Keratinocyte (primary cell): ENCODE measurements at regions not wholly inside any gene's neighbourhood (a gene's known extent, or its start where the extent isn't known, plus 50 kb on each side); places are given as distances from the start of the nearest gene placed in this dataset.

ENCODE experiments used
- DNase-seq: peaks from one replicate; pipeline ENCODE4 v3.0.0-alpha.2; 2011; ENCODE audit warnings: low read depth, missing footprints, low spot score
- FAIRE-seq: peaks from 2 replicates; lab custom pipeline; 2011; peaks lifted over from hg19 to GRCh38; lab: Jason Lieb, UNC
- H2AFZ ChIP-seq: 2 replicates; pipeline ENCODE4 v1.6.0; 2012; ENCODE audit warnings: low read length, control low read depth, inconsistent platforms; ENCODE audit not compliant: control insufficient read depth
- H3K27ac ChIP-seq: 2 replicates; pipeline ENCODE4 v1.5.1; 2011; ENCODE audit warnings: low read length; ENCODE audit not compliant: control insufficient read depth, insufficient read depth
- H3K27me3 ChIP-seq: 3 replicates; pipeline ENCODE4 v1.6.0; 2011; ENCODE audit warnings: low read length; ENCODE audit not compliant: control insufficient read depth, insufficient read depth; ENCODE audit errors: extremely low read depth
- H3K36me3 ChIP-seq, 2 experiments: 2 replicates in 1 of 2; 3 replicates in 1 of 2; pipeline ENCODE4 v1.5.1; 2011; ENCODE audit warnings: low read length in 2 of 2, mild to moderate bottlenecking in 1 of 2; ENCODE audit not compliant: control insufficient read depth in 2 of 2, insufficient read depth in 2 of 2; ENCODE audit errors: extremely low read depth in 1 of 2
- H3K4me1 ChIP-seq: 3 replicates; pipeline ENCODE4 v1.5.1; 2011; ENCODE audit warnings: low read length; ENCODE audit not compliant: control insufficient read depth, insufficient read depth; ENCODE audit errors: extremely low read depth
- H3K4me2 ChIP-seq: 3 replicates; pipeline ENCODE4 v1.6.0; 2011; ENCODE audit warnings: low read depth, low read length; ENCODE audit not compliant: control insufficient read depth, insufficient read depth; ENCODE audit errors: extremely low read depth
- H3K4me3 ChIP-seq, 3 experiments: fragments of 200-600 bp in 1 of 3; sonication (generic) in 1 of 3; 2 replicates in 2 of 3; 3 replicates in 1 of 3; pipeline ENCODE4 v1.5.1; 2011 to 2016; ENCODE audit warnings: low read length in 3 of 3, mild to moderate bottlenecking in 3 of 3, control low read depth in 2 of 3, inconsistent platforms in 1 of 3, low read depth in 1 of 3, mixed read lengths in 1 of 3, mixed run types in 1 of 3, moderate library complexity in 1 of 3; ENCODE audit not compliant: control insufficient read depth in 2 of 3, insufficient read depth in 2 of 3; ENCODE audit errors: extremely low read depth in 1 of 3
- H3K79me2 ChIP-seq: 2 replicates; pipeline ENCODE4 v1.6.0; 2012; ENCODE audit warnings: low read length; ENCODE audit not compliant: control insufficient read depth, insufficient read depth
- H3K9ac ChIP-seq: 3 replicates; pipeline ENCODE4 v1.6.0; 2011; ENCODE audit warnings: low read length; ENCODE audit not compliant: control insufficient read depth, insufficient read depth; ENCODE audit errors: extremely low read depth
- H3K9me1 ChIP-seq: 3 replicates; pipeline ENCODE4 v1.6.0; 2011; ENCODE audit warnings: low read length; ENCODE audit not compliant: control insufficient read depth, insufficient read depth; ENCODE audit errors: extremely low read depth
- H3K9me3 ChIP-seq: 2 replicates; pipeline ENCODE4 v1.5.1; 2012; ENCODE audit warnings: low read depth, low read length; ENCODE audit not compliant: control insufficient read depth
- H4K20me1 ChIP-seq: 3 replicates; pipeline ENCODE4 v1.6.0; 2011; ENCODE audit warnings: low read length; ENCODE audit not compliant: control insufficient read depth, insufficient read depth; ENCODE audit errors: extremely low read depth
- EZH2 ChIP-seq: IDR thresholded peaks from one replicate; pipeline ENCODE4 v1.6.1; 2012; ENCODE audit warnings: inconsistent platforms, mild to moderate bottlenecking, low read length, moderate library complexity
- dilution Hi-C: fragments of 300-500 bp; cut with MboI; formaldehyde crosslinking; loops from one replicate; pipeline ENCODE4 v1.7.0; 2020; ENCODE audit warnings: low sequenced_read_pairs; ENCODE audit not compliant: extremely low pct_ligation_motif_present
- TF ChIP-seq, protein P1 (sequence below), 3 experiments: IDR thresholded peaks in 1 of 3; conservative IDR thresholded peaks in 1 of 3; optimal IDR thresholded peaks in 1 of 3; 2 replicates in 2 of 3; 3 replicates in 1 of 3; pipeline versions ENCODE3 to v1.5.1; 2011; ENCODE audit warnings: low read length in 3 of 3, mild to moderate bottlenecking in 3 of 3, moderate library complexity in 2 of 3, control low read depth in 1 of 3, inconsistent platforms in 1 of 3; ENCODE audit not compliant: insufficient read depth in 2 of 3; ENCODE audit errors: extremely low read depth in 1 of 3

DNA sequence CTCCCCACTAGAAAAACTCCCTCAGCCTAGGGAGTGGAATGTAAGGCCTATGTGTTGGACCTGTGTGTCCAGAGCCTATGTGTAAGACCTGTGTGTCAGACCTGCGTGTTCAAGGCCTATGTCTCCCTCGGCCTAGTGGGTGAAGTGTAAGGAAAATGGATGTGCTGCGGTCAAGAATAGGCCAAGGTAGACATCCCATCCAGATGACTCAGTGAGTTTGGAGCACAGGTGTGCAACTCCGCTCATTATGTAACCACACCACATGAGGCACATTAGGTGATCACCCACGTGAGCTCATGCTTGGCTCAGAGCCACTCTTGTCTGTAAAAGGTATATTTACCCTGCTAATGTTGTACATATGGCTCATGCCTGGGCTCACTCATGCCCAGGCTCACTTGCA is 565.3 kb upstream of the CRIM1 start:
- no peaks in the 10 kb centered on the region for H3K27me3 ChIP-seq
- dilution Hi-C loops, result no loop called here
- H3K9me3 ChIP-seq, result no peaks in the 10 kb centered on the region
- no peaks in the 10 kb centered on the region for H3K36me3 ChIP-seq
- no peaks in the 10 kb centered on the region for H3K79me2 ChIP-seq
- H4K20me1 ChIP-seq, result no peaks in the 10 kb centered on the region
- no peak for TF ChIP-seq EZH2
- TF ChIP-seq, protein P1, sequence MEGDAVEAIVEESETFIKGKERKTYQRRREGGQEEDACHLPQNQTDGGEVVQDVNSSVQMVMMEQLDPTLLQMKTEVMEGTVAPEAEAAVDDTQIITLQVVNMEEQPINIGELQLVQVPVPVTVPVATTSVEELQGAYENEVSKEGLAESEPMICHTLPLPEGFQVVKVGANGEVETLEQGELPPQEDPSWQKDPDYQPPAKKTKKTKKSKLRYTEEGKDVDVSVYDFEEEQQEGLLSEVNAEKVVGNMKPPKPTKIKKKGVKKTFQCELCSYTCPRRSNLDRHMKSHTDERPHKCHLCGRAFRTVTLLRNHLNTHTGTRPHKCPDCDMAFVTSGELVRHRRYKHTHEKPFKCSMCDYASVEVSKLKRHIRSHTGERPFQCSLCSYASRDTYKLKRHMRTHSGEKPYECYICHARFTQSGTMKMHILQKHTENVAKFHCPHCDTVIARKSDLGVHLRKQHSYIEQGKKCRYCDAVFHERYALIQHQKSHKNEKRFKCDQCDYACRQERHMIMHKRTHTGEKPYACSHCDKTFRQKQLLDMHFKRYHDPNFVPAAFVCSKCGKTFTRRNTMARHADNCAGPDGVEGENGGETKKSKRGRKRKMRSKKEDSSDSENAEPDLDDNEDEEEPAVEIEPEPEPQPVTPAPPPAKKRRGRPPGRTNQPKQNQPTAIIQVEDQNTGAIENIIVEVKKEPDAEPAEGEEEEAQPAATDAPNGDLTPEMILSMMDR (optimal IDR thresholded peaks at IDR 0.05 in 1 of 3, IDR thresholded peaks at IDR 0.05 in 1 of 3, conservative IDR thresholded peaks at IDR 0.05 in 1 of 3; ENCODE audit: extremely low read depth in 1 of 3, insufficient read depth in 2 of 3, low read length in 3 of 3), result no peak
- H3K9ac ChIP-seq, result no peak overlapping the region
- peak; percentile 32 for DNase-seq
- H3K4me3 ChIP-seq, result no peak overlapping the region
- peaks cover 2% of the 10 kb centered on the region for H3K4me1 ChIP-seq
- no peak overlapping the region for H3K27ac ChIP-seq
- H3K4me2 ChIP-seq, result no peak overlapping the region
- no peaks in the 10 kb centered on the region for H3K9me1 ChIP-seq
- peak; percentile 65 for FAIRE-seq
- no peak overlapping the region for H2AFZ ChIP-seq

DNA sequence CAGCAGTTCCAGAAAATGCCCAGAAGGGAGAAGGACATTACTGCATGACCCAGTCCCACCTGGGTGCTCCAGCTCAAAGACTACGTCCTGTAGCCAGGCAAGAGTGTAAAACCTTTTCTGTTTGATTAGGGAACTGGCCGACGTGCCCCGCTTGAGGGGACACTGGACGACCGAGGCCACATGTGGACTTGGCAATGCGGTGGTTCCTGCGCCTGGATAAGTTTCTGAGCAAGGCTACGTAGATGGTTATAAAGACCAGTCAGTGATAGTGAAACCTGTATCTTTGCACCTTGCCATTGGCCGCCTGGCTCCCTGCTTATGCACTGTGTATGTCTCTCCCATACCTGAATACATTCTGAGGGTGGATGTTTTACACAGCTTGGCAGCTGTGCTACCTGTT is 567.0 kb upstream of the CRIM1 start:
- Histone ChIP-seq H3K4me3 (no peak overlapping the region), H3K79me2 (no peaks in the 10 kb centered on the region), H3K4me2 (no peak overlapping the region), H2AFZ (no peak overlapping the region), H3K27ac (no peak overlapping the region), H4K20me1 (no peaks in the 10 kb centered on the region), H3K9me1 (no peaks in the 10 kb centered on the region), H3K27me3 (no peaks in the 10 kb centered on the region), H3K9ac (no peak overlapping the region), H3K36me3 (no peaks in the 10 kb centered on the region), H3K9me3 (no peaks in the 10 kb centered on the region), H3K4me1 (no peaks in the 10 kb centered on the region)
- no peak for TF ChIP-seq EZH2
- TF ChIP-seq, protein P1 (optimal IDR thresholded peaks at IDR 0.05 in 1 of 3, IDR thresholded peaks at IDR 0.05 in 1 of 3, conservative IDR thresholded peaks at IDR 0.05 in 1 of 3; ENCODE audit: extremely low read depth in 1 of 3, insufficient read depth in 2 of 3, low read length in 3 of 3), result no peak
- no peak for DNase-seq
- FAIRE-seq, result no peak
- dilution Hi-C loops, result no loop called here
